ENCODE measurements at regions not wholly inside any gene's neighbourhood (a gene's known extent, or its start where the extent isn't known, plus 50 kb on each side); places are given as distances from the start of the nearest gene placed in this dataset.

DNA sequence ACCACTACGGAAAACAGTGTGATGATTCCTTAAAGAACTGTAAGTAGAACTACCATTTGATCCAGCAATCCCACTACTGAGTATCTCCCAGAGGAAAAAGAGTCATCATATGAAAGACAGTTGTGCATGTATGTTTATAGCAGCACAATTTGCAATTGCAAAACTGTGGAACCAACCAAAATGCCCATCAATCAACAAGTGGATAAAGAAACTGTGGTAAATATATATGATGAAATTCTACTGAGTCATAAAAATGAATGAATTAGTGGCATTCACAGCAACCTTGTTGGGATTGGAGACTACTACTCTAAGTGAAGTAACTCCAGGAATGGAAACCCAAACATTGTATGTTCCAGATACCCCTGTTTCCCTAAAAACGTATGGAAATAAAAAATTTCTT lies 337.0 kb upstream of the PTBP2 start:
- TF ChIP-seq, protein P1, sequence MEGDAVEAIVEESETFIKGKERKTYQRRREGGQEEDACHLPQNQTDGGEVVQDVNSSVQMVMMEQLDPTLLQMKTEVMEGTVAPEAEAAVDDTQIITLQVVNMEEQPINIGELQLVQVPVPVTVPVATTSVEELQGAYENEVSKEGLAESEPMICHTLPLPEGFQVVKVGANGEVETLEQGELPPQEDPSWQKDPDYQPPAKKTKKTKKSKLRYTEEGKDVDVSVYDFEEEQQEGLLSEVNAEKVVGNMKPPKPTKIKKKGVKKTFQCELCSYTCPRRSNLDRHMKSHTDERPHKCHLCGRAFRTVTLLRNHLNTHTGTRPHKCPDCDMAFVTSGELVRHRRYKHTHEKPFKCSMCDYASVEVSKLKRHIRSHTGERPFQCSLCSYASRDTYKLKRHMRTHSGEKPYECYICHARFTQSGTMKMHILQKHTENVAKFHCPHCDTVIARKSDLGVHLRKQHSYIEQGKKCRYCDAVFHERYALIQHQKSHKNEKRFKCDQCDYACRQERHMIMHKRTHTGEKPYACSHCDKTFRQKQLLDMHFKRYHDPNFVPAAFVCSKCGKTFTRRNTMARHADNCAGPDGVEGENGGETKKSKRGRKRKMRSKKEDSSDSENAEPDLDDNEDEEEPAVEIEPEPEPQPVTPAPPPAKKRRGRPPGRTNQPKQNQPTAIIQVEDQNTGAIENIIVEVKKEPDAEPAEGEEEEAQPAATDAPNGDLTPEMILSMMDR (conservative IDR thresholded peaks at IDR 0.05): no peak
- no peak for TF ChIP-seq EZH2 (IDR thresholded peaks at IDR 0.05; ENCODE audit: low read depth)

All from PC-9 (cell line).